HG02623 (cell line): ENCODE measurements at regions not wholly inside any gene's neighbourhood (a gene's known extent, or its start where the extent isn't known, plus 50 kb on each side); places are given as distances from the start of the nearest gene placed in this dataset.

Experiments used
- ATAC-seq: cut with Tn5 transposase; IDR thresholded peaks from one replicate; pipeline ENCODE4 v1.9.1; 2021; ENCODE audit warnings: moderate library complexity; ENCODE audit not compliant: unreplicated experiment

- ATAC-seq, result no peak
Observed at GRCh38 chr5:2255915-2256690, 373.4 kb upstream of the IRX4 start.

- no peak for ATAC-seq
Observed at GRCh38 chr5:2254880-2255750, 372.4 kb upstream of the IRX4 start.

GRCh38 chr5:2254406-2254805, 371.7 kb upstream of the IRX4 start:
- ATAC-seq, result no peak

- no peak for ATAC-seq
Observed at GRCh38 chr5:2253040-2253975, 370.6 kb upstream of the IRX4 start.

- ATAC-seq, result no peak
Observed at GRCh38 chr5:2251751-2252150, 369.0 kb upstream of the IRX4 start.

GRCh38 chr5:2251298-2251697, 368.6 kb upstream of the IRX4 start:
- no peak for ATAC-seq

GRCh38 chr5:2250365-2250950, 367.7 kb upstream of the IRX4 start:
- ATAC-seq, result no peak

- ATAC-seq, result no peak
Observed at GRCh38 chr5:2249442-2249841, 366.7 kb upstream of the IRX4 start.

- ATAC-seq, result no peak
Observed at GRCh38 chr5:2249026-2249425, 366.3 kb upstream of the IRX4 start.

- no peak for ATAC-seq
Observed at GRCh38 chr5:2242539-2242938, 359.8 kb upstream of the IRX4 start.

GRCh38 chr5:2241842-2242241, 359.1 kb upstream of the IRX4 start:
- no peak for ATAC-seq

GRCh38 chr5:2240118-2240904, 357.6 kb upstream of the IRX4 start:
- no peak for ATAC-seq

- ATAC-seq, result no peak
Observed at GRCh38 chr5:2239201-2239910, 356.6 kb upstream of the IRX4 start.

- ATAC-seq, result no peak
Observed at GRCh38 chr5:2238732-2239131, 356.0 kb upstream of the IRX4 start.

- ATAC-seq, result no peak
Observed at GRCh38 chr5:2227433-2227832, 344.7 kb upstream of the IRX4 start.

GRCh38 chr5:2224689-2225088, 342.0 kb upstream of the IRX4 start:
- no peak for ATAC-seq

GRCh38 chr5:2223303-2223702, 340.6 kb upstream of the IRX4 start:
- no peak for ATAC-seq

GRCh38 chr5:2222246-2222992, 339.7 kb upstream of the IRX4 start:
- no peak for ATAC-seq

GRCh38 chr5:2221450-2221849, 338.7 kb upstream of the IRX4 start:
- ATAC-seq, result no peak
